ENCODE measurements at regions not wholly inside any gene's neighbourhood (a gene's known extent, or its start where the extent isn't known, plus 50 kb on each side); places are given as distances from the start of the nearest gene placed in this dataset.

DNA sequence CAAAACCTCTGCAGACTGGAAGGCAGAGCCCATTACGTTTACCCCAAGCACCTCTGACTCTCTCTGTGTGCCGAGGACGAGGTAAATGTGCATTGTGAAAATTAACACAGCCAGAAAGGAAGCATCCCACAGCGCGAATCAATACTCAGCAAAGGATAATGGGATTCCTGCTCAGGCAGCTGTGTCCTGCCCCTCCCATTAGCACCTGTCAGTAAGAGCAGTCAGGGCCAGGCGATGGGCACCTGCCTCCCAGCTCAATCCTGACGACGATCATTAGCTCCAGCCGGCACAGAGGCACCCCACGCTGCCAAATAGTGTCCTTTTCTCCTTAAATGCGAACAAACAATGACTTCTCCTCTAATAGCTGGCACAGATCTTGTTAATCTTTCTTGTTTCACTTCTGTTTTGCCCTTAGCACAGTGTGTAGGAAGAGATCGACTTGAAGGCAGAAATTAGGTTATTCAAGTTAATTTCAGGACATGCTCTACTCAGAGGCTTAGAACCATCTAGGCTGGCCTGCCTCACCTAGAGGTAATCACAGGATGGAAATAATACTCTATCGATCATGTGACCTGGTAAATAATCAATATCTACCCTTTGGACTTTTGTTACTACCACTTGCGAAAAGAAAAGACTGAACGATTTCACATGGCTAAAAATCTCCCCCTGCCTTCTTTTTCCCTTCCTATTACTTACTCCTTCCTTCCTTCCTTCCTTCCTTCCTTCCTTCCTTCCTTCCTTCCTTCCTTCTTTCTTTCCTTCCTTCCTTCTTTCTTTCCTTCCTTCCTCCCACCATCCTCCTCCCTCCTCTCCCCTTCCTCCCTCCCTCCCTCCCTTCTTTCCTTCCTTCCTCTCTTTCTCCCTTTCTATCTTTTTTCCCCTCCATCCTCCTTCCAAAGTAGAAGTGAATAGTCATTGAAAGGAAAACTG, 487.9 kb upstream of the ID2 start:
- DNase-seq, result no peak

DNA sequence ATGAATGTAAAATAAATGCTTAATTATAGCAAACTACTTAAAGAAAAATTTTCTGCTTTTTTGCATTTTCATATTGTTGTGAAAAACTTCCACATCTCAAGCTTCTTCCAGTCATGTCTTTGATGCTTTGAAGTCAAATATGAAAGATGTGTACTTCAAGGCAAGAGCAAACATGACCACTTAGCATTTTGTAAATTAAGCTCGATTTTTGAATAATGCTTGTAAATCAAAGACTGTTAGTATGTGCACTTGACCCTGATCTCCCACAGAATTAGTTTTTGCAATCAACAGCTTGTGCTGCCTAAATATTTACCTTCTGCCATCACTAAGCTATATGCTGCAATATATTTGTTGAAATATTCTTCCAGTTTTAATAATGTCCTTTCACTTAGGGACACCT, 486.1 kb upstream of the ID2 start:
- no peak for DNase-seq

DNA sequence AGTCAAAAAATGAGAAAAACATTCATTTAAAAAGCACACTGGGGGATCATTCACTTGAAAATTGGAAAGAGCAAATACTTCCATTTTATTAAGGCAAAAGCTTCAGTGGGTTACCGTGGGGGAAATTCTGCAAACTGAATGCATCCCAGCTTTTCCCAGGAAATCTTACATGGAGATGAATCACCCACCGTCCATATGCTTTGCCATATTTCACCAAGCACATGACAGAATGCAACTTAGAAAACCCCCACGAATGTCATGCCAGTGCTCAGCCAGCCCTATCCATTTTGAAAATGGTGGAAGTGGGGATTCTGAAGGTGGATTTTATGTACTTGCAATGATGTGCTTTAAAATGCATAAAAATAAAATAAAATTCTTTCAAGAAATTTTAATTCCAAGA, 485.5 kb upstream of the ID2 start:
- DNase-seq, result no peak

DNA sequence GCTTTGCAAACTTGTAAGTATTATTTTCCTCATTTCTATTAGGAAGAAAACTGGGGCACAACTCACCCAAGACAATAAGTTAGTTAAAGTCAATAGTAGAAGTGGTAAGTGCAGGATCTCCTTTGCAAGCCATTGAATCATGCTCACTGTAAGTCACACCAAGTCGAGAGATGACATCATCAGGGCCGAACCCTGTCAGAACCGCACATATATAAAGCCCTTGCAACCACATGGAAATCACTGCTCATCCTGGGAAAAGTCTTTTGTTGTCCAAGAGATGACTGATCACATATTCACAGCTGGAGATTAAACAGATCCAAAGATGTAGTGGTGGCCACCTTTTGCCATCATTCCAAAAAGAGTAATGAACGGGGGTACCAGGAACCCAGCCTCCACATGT, 484.8 kb upstream of the ID2 start:
- DNase-seq, result no peak

DNA sequence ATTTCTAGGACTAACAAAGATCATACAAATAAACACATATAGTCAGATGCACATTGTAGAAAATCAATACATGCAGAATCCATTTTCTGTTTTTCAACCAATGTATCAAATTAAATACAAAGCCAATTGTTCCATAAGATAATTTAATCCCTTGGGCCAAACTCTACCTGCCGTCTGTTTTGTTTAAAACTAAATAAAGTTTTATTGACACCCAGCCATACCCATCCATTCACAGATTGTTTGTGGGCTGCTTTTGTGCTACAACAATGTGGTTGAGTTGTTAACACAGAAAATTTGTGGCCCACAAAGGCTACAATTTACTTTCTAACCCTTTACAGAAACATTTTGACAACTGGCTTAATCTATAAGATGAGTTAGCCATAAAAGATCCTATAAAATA, 484.0 kb upstream of the ID2 start:
- no peak for DNase-seq

DNA sequence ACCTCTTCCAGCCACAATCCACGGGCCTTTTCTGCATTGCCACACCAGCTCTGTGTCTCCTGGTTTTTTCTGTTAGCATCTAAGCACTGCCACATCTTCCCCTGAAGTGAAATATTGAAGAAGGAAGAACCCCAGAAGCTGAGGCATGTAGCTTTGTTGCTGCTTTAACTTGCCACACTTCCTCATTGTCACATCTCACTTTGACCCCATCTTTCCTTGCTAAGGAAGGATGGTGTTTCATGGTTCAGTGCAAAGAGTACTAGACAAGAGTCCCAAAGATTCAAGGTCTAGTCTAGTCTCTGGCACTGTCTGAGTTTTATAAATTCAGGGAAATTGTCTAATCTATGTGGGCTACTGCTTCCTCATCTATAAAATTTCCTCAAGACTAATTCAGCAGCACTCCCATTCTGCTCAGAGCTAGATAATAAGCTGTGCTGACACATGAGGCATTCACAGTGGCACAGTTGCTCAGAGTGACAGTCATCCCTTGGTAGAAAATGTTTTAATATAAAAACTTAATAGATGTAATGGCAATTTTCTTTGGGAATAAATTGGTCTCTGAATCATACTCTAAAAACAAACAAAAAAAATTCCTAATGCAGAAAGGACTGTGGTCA, 483.0 kb upstream of the ID2 start:
- no peak for DNase-seq

DNA sequence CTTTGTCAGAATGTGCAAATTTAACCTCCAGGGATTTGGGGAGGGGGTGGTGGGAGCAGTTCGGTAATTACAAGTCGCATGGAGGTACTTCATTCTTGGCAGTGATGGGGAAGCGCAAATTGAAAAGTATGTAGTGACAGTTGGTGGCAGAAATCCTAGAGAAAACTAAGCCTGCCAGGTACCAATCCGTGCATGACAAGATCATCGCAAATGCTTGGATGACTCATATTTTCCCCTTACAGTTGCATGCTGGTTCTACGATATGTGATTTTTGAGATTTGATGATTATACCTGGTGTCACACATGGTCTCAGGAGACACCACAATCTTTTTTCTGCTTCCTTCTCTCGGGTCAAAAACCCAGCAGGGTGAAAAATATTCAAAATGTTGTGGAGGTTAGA, 479.7 kb upstream of the ID2 start:
- no peak for DNase-seq

DNA sequence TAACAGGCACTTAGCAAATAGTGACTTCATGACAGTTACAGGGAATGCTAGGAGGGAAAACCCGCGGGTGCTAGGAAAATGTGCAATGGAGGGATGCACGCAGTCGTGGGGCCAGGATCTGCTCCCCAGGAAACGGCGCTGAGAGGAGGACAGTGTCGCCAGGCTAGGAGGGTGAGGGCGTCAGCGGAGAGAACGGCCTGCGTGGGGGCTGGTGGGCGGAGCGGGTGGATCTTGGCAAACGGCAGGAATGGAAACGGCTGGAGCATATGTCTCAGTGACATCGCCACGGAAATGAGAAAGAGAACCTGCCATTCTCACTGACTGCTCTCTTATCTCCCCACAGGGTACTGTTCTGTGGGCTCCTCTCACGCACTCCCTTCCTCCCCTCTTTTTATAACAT, 478.5 kb upstream of the ID2 start:
- no peak for DNase-seq

DNA sequence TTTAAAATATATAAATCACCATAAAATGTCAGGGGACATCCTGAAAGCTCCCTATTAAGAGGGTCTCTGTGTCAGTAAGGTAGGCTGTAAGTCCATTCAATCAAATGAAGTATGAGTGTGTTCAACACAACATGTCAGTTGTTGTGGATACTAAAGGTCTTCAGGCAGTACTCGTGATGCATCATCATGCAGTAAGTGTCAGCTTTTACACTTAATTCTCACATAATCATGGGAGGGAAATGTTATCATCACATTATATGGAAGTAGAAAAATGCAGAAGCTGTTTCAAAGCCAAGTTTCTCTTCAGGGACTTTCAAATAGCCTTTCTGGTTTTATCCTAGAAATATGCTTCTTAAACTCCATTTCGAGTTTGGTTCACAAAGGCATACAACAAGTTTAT, 477.1 kb upstream of the ID2 start:
- DNase-seq, result no peak

DNA sequence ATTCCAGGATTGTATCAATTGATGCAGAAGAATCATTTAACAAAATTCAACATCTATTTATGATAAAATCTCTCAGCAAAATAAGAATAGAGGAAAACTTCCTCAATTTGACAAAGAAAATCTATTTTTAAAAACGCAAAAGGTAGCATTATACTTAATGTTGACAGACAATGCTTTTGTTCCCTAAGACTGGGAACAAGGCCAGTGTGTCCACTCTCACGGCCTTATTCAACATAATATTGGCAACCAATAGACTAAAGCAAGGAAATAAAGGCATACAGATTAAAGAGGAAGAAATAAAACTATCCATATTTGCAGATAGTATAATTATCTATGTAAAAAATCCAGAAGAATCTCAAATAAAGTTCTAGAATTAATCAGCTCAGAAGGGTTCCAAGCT, 472.4 kb upstream of the ID2 start:
- DNase-seq, result no peak

DNA sequence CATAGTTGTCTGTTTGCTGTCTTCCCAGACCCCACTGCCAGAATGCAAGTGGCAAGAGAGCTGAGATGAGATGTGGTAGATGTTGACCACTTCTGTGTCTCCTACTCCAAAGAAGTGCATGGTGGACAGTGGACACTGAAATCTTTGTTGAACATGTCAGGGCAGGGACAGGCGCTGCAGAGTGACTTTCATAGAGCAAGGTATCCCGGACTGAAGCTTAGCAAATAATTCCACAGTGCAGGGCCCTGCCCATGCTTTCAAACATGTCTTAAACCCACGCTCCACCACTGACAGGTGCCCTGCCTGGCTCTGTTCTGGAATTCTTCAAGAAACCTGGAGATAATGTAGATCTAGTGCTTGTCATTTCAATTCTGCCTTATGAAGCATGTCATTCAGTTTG, 470.5 kb upstream of the ID2 start:
- no peak for DNase-seq

DNA sequence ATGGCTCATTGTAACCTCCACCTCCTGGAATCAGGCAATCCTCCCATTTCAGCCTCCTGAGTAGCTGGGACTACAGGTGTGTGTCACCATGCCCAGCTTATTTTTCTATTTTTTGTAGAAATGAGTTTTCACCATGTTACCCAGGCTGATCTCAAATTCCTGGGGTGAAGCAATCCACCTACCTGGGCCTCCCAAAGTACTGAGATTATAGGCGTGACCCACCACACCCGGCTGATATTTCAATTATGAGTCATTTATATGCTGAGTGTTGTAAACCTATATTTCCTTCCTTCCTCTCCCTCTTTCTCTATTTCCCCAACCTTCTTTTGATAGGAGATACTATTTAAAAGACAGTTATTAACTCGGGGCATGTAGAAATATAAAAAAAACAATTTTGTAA, 469.6 kb upstream of the ID2 start:
- DNase-seq, result no peak

DNA sequence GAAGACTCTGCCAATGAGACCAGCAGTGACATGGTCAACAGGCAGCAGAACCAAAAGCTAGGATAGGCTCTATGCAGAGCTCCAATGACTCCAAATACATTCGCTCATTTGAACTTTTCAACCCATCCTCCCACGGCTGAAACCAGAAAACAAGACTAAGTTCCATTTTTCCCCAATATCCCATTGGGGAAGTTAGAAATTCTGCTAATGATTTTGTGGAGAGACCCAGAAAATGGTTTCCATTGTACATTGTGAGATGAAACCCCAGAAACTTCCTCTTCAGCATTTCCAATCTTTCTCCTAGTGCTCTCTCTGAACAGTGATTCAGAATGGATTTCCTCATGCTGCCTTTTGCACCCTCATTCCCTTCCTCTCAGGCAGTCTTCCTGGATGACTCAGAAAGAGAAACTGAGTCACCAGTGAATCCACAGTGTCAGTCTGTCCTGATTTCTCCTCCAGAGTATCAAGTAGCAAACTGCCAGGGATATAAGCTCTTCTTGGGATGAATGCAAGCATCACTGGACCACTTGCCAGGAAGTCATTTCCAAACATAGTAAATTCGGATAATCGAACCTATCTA, 467.7 kb upstream of the ID2 start:
- no peak for DNase-seq

DNA sequence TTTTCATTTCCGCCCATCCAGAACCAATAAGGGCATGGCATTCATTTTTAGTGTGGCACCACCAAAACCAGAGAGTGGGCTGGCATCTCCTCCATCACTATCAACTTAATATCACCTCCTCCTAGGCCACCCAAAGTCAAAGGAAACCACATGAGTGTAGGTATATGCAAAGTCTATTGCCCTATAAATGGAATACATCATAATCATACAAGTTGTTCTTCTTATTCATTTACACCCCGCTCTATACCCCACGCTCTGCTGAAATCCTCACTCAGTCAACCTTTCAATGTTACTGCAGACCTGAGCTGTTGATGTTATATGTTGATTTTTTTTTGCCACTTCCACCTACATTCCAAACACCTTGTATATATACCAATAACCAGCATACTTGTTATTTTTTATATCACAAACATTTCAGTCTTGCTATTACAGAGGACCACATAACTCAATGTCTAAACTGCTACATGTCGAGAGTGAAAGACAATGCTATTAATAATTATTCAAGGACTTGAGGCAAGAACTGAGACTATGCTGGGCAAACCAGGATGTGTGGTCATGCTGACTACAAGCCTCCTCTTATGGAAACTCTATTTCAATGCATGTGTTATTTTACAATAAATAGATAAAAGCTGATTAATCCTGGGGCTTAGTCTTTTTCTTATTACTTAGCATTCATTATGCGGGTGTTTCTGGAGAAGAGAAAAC, 466.5 kb upstream of the ID2 start:
- DNase-seq, result no peak

DNA sequence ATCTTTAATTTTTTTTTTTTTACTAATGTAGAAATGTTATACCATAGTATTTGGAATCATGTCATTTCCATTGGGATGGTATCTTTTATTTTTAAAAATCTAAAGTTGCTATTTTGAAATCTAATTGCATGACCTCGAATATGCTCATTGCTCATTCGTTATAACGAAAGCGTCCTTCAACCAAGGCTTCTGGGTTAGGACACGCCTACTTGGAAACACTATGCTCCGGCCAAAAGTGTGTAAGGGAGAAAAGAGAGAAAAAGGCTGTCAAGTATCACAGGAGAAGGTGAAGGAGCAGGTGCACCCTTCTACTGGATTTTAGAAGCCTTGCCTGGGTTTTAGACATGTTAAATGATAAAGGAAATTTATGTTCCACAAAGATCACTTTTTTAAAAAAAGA, 465.9 kb upstream of the ID2 start:
- DNase-seq, result no peak

DNA sequence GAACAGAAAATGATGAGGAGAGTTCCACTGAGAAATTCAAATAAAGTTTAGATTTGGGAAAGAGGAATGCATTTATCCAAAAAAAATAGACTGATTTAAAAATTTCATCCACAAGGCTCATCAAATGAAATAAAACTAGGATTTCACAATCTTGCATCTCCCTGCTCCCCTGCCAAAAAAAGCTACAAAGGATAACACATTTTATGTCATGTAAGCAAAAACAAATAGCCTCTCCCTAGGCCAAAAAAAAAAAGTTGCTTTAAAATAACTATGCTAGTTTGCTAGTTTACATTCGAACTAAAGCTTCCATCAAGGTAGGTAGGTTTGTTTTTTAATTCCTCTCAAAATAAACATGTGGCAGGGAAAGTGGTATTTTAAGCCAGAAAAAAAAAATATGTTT, 465.5 kb upstream of the ID2 start:
- DNase-seq, result no peak

DNA sequence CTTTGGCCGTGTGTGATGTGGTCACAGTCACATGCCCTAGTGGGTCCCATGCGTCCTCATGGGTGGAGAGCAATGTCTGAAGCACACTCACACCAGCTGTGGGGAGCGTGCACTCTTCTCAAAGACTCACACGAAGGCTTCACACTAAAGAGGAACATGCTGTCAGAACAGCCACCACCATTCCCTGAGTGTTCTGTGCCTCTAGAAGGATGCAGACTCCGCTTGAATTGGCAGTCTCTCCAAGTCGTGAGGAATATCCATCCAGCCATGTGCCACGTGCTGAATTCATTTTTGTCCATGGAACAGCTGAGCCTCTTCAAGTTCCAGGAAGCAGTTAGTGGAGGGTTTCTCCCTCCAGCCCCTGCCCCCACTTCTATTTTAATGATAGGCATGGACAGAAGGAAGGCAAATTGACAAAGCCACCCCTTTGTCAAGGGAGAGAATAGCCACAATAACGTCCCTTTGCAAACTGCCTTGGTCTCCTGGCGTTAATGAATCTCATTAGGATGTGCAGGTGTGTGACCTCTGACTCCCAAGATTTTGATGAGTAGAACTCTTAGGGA, 464.3 kb upstream of the ID2 start:
- DNase-seq, result no peak

DNA sequence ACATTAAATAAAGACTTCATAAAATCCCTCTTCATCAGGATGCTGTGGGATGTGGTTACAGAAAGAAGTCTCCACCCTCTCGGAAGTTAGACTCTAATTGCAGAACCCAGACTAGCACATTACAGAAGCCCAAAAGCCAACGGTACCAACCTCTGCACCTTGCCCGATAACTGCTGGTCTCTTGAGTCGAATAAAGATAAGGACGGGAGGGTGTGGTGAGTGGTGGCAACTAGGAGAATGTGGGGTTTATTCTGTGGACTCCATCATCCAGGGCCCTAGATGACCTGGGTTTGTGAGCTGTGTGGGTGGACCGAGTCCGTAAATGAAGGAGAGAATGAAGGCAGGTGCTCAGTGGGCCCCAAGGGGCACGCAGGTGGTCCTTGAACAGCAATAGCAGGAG, 462.8 kb upstream of the ID2 start:
- no peak for DNase-seq

DNA sequence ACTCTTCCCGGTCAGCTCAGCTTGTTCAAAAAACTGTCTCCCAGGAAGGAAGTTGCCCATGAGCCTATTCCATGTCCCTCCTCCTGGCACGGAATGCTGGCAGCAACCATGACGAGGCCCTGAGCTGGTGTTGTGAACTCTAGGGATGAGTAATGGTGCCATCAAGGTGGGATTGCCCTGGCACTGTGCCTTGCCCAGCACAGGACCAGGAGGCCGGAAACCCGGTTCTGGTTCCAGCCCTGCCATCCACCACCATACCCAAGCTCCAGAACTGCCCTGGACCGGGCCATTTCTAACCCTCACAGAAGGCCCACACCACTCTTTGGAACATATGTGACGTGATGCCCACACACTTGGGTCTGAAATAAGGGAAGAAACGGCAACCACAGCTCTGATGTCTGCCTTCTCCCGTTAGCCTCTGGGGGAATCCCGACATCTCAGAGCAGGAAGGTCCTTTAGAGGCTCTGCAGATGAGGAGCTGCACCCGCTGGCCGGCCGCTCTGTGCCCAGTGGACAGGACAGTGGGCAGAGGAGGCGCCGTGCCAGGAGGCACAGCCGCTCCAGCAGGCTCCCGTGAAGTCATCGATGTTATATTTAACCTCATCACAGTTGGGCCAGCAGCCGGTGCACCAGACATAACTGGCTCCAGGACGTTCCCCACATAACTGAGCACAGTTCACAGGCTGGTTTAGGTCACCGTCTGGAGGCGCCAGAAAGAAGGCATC, 462.1 kb upstream of the ID2 start:
- DNase-seq, result no peak

DNA sequence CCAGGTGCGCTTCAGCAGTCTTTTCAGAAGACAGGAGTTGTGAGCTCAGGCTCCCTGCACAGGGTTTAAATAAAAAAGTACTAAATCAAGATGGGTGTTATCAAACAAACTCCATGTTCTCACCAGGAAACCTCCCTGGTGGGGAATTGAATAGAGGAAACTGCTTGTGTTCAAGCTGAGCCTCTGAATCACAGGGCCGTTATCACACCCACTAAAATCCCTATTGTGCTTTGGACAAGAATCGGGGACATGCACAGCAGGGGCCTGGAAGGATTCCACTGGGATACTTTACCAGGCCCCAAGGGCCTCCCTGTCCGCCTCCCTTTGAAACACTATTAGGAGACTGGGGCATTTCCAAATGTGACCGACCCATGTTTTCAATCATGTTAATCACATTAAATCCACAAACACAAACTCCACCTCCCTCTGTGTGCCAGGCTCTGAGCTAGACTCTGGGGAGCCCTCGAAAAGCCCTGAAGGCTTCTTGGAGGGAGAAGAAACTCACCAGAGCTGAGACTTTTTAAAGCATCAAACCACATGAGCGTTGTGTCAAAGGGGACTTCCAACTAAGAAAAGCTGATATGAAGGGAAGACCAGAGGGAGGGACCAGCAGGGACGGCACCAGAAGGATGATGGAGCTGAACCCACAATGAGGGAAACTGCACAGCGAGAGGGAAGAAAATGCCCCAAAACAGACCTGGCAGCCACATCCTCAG, 458.7 kb upstream of the ID2 start:
- no peak for DNase-seq

DNA sequence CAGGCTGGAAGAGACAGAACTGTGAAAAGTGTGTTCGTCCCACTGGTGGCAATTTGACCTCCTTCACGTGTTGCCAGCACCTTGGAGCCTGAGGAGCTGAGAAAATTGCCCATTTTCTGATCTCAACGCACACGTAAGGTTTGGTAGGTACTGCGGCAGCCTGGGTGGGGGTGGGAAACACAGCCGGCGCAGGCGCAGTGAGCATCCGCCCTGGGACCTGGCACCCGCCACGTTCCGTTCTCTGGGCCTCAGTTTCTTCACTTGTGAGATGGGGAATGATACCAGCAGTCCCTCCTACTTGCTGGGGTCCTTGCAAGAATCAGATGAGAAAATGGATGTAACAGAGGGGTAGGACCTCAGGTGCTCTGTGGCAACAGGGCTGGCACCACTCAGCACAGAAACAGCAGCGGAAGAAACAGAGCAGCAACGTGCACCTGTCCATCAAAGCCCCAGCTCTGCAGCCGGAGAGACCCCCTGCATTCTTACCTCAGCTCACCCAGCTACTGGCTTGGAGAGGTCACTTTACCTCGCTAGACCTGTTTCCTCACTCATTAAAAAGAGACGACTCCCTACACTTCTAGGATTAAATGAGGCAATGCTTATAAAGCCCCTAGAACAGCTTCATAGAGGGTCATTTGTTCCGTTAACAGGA, 458.0 kb upstream of the ID2 start:
- DNase-seq, result peak; percentile 8

Measured in activated gamma-delta T cell (primary cell).